GM12874 (cell line): ENCODE measurements at regions not wholly inside any gene's neighbourhood (a gene's known extent, or its start where the extent isn't known, plus 50 kb on each side); places are given as distances from the start of the nearest gene placed in this dataset.

Experiments used
- CTCF ChIP-seq: IDR thresholded peaks from 2 replicates; pipeline ENCODE4 v1.5.1; 2011; ENCODE audit warnings: low read depth, mild to moderate bottlenecking, control low read depth, low read length, moderate library complexity; ENCODE audit not compliant: insufficient read depth

GRCh38 chr21:27114111-27114510, 147.2 kb upstream of the ADAMTS5 start:
- no peak for TF ChIP-seq CTCF

- no peak for TF ChIP-seq CTCF
Observed at GRCh38 chr21:27112186-27112585, 145.3 kb upstream of the ADAMTS5 start.

DNA sequence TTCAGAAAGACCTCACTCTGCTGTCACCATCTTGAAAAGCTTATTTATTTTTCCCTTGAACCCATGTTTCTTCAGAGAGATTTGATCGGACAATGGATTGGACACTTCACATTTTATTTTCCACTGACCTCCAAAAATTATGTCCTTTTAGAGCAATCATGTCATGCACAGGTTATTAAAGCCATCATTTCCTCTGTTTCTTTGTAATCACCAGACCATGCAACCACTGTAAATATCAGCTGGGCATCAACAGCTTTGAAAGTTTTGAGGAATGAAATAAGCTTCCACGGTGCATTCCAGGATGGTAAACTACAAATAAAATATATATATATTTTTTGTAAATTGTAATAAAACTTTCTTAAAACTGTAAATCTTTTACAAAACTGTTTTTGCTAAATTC, 144.1 kb upstream of the ADAMTS5 start:
- TF ChIP-seq CTCF = no peak

GRCh38 chr21:27108701-27109100, 141.8 kb upstream of the ADAMTS5 start:
- no peak for TF ChIP-seq CTCF

DNA sequence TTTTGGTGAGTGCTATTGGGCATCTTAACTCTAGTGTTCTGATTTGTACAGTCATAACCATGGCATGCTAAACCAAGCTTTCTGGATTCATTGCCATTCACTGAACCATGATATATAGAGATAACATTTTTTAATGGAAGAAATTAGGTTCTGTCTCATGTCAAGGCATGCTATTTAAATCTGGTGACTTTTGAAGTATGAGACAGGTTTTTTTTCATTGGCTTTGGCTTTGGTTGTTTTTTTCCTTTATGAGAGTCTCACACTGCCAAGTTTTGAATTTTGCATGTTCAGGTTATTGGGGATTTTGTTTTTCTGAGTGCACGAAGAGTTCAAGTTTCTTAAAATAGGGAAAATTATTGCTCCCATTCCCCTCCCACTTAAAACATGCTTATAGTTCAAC, 141.3 kb upstream of the ADAMTS5 start:
- TF ChIP-seq CTCF = no peak

- no peak for TF ChIP-seq CTCF
Observed at GRCh38 chr21:27104846-27105431, 138.1 kb upstream of the ADAMTS5 start.

- TF ChIP-seq CTCF = no peak
Observed at GRCh38 chr21:27103768-27104167, 136.9 kb upstream of the ADAMTS5 start.
